ENCODE measurements at regions not wholly inside any gene's neighbourhood (a gene's known extent, or its start where the extent isn't known, plus 50 kb on each side); places are given as distances from the start of the nearest gene placed in this dataset.

DNA sequence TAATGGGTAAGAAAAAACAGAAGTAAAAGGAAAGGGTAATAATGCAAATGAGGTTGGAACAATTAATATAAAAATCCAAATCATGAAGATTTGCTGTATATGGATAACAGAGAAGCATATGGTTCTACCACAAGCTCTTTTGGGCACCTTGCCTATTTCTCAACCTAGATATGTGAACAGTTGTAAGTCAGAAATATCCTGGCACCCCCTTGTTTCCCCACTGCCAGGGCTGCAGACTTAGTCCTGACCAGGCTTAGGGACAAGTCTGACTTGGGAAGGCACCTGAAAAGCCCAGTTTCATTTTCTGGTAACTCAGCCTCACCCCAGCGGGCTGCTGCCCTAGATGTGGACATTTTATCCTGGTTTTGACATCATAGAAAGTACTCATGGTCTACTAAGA, 183.2 kb upstream of the STAC start:
- no peak for DNase-seq

DNA sequence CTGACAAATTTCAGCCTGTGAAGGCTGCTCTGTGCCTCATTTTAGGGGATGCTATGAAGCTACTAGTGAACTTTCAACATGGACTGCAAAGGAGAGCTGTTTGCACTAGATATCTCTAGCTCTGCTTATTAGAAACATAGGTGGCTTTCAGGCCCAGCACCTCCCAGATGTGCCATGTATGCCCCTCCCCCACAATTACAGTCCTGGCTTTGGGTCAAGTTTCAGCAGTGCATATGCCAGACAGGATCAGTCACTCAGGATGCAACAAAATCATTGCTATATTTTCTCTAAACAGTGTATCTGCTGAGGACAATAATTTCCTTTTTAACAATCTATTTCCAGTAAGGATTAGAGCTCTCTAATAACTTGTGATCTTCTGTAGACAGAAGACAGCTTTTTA, 178.8 kb upstream of the STAC start:
- DNase-seq, result no peak

- no peak for DNase-seq
These were observed 173.2 kb upstream of the STAC start for GRCh38 chr3:36206956-36207580.

DNA sequence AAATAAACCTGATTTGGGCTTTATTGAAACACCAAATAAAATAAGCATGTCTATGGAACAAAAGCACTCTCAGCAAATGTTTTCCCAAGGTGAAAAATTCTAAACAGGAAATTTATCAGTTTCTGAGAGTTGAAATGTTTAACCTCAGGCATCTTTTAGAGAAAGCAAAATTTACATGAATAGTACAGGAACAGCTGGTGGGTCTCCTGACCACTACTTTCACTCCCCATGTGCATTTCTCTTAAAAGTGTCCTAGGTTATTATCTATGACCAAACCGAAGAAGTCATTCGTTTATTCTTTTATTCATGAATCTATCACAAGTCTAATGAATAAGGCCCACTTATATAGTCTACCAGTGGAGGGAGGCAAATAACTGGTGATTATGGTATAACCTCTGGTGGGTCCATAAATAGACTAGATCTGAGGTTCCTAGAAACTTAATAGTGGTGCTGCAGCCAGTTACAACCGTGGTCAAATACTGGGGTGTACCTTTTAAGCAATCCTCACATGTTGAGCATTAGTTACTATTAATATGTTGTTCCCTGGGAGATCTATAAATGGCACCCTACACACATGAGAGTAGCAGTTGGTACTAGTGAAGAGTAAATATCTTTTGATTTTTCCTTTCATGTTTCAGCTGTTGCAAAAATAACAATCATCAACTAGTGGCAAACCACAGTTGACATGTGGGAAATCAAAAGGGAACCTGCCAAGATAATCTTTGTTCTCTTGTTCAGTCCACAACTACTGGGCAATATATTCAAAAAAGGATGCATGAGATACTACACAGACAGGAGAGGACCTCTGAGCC, 169.3 kb upstream of the STAC start:
- DNase-seq, result no peak

- DNase-seq, result no peak
These were observed 168.7 kb upstream of the STAC start for GRCh38 chr3:36211652-36211999.

DNA sequence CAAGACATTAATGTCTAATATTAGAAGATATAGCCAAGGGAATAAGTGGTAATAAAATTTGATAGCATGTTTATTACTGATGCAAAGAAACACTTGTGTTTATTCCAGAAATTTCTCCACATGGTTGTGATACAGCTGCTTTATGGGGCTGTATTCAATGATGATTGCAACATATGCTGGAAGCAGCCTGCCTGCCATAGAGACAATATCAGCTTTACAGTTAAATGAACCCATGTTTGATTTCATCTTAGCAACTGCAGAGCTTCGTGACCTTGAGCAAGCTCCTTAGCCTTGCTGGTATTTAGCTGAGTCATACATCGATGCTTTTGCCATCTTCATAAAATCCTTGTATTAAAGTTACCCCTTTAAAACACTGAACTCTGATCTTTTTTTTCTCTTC, 168.1 kb upstream of the STAC start:
- no peak for DNase-seq

- DNase-seq, result no peak
These were observed 165.8 kb upstream of the STAC start for GRCh38 chr3:36214460-36214859.

DNA sequence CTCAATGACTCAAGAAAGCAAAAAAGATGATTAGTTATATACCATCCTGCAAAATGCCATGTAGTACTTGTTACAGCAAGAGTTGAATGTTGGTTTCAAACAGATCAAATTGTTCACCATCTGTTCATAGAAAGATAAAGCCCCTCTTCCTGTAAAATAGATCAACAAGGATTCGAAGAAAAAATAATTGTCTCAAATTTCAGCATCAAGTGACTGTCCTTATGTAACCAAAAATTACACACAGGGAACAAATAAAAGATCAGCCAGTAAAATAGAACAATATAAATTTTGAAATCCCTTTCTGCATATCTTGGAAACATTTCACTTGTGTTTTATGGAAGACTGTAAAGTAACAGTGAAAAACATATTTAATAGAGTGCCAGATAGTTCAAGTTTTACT, 165.1 kb upstream of the STAC start:
- DNase-seq, result no peak

DNA sequence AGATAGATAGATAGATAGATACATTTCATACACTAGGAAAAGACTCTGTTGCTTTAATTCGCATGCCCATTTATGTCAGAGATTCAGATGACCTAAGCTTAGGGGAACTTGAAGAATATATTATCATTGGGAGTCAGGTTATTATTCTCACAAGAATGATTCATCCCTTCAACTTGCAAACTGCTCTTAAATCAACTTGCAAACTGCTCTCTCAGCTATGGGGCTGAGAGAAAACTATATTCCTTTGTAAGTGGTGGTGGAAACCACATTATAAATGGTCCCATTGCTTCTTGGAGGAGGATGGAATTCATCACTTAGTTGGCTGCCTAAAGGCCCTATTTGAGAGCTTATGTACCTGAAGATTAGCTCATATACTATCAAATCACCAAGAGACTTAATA, 160.9 kb upstream of the STAC start:
- DNase-seq, result no peak

DNA sequence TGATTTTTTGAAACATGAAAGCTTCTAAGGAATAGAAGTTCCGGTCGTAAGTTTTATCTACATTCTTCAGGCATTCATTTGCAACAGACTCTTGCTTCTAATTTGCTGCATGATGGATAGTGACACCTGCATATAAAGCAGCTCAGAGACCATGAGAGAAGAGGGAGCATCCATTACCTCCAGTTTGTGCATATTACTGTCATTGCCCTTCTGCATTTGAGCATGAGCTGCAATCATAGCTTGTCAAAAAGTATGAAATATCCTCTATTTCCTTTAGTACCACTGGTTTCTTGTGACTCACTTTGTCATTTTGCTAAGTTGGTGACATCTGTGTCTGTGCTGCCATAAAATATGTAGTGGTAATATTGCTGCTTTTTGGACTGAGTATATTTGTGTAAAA, 160.1 kb upstream of the STAC start:
- DNase-seq, result no peak

GRCh38 chr3:36221975-36222374, 158.3 kb upstream of the STAC start:
- DNase-seq, result no peak

DNA sequence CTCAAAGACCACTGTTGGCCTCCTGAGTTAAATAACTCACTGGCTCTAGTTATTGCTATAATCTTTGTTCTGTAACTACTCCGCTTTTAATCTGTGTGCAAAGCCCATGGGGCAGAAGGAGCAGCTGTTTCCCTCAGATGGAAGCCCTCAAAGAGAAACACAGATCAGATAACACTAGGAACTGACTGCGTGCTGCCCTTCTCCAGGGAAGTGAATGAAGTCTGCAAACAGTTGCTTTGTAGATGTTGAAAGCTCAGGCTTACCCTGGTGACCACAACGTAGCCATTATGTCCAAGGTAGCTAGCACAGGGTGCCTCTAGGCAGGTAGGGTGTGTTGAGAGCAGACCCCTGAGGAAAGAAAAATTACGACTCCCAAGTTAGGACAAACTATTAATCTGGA, 152.3 kb upstream of the STAC start:
- no peak for DNase-seq

DNA sequence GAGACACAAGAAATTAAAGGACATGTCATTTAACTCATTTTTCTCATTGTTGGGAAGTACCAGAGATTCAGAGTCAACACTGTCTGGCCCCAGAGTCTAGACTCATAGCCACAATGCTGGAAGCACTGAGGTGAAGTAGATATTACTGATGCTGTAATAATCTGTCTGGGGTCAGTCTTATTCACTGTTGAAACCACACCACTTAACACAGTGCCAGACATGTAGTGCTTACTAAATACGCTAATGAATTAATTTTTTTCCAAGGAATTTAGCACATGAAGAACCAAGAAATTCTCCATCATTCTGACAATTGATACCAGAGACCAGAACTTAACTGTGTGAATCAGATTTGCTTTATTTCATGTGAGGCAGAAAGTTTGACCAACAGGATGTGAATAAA, 150.8 kb upstream of the STAC start:
- DNase-seq, result no peak

- DNase-seq, result no peak
These were observed 147.4 kb upstream of the STAC start for GRCh38 chr3:36232797-36233489.

DNA sequence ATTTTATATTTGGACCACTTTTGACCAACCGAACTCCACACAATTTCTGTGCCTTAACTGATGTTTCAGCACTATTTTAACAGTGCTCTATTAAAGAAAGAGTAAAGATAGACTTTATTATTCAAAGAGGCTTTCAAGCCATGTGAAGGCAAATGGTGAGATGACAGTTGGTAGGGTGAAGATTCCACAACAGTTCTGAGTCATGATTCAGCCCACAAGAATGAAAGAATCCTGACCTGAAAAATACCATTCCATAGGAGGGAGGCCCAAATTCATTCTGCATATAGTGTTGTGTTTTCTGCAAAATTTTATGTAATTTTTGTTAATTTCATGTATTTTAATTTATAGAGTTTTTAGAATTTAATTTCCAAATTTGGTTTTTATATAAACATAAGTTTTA, 135.6 kb upstream of the STAC start:
- no peak for DNase-seq

DNA sequence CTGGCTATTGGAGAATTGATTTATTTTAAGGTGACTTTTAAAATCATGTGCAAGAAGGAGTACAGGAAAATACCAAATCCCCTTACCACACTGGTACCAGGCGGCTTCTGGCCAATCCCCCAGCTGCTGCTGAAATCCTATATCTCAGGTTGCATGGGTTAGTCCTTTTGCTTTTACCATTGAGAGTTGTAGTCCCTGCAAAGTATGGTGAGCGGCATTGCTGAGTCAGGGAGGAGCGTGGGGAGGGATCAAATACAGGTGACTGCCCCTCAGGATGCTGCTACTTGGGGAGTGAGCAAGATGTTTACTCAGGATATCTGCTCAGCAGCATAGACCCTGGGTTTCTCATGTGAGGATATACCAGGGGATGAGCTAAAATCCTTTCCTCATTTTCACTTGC, 131.9 kb upstream of the STAC start:
- no peak for DNase-seq

GRCh38 chr3:36250191-36250590, 130.1 kb upstream of the STAC start:
- no peak for DNase-seq

GRCh38 chr3:36257158-36257852, 123.0 kb upstream of the STAC start:
- DNase-seq, result no peak

GRCh38 chr3:36258421-36258820, 121.9 kb upstream of the STAC start:
- no peak for DNase-seq

DNA sequence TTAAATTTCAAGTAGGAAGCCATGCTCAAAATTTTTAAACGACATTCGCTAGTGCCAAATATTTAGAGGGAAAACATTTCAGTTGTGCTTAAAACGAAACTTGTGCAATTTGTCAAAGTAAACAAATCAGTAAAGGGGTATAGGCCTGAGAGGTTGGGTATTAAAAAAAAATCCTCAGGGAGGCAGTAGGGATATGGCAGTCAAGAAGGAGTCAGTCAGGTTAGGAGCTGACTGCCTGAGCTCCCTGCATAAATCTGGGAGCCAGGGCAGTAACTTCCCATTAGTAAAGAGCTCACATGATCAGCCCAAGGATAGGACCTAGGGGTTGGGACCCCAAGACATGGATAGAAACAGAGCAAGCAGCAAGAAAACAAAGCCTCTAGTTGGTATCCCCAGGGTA, 120.7 kb upstream of the STAC start:
- DNase-seq, result no peak

DNA sequence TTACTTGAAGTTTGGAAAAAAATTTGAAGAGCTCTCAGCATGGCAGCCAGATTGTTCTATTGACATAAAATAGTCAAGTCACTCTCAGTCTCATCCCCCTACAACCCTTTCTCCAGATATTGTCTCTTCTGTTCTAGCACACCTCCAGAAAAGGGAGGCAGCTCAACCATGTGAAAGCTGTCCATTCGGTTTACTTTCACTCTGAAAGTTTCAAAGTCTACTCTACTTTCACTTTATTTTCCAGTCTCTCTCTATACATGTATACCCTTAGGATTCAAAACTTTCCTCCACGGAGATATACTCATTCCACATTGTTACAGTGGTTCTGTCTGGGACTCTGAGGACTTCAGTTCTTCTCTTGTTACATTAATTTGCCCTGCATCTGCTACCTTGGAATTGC, 111.0 kb upstream of the STAC start:
- DNase-seq, result no peak

DNA sequence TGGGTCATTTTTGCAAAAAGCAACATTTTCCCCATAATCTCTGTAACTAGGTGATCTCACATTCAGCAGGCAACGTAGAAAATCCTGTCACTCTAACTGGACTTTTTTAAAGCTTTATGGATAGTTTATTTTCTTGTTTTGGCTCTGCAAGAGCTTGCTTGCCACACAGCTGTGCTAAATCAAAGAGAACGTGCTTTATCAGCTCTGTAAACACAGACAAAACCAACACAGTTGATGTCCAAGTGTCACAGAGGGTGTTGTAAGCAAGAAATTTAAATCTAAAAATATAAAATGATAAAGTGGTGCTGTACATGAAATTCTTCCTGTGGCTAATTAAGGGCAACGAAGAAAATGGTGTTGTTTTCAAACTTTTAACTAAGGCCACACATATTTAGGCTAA, 97.5 kb upstream of the STAC start:
- no peak for DNase-seq

DNA sequence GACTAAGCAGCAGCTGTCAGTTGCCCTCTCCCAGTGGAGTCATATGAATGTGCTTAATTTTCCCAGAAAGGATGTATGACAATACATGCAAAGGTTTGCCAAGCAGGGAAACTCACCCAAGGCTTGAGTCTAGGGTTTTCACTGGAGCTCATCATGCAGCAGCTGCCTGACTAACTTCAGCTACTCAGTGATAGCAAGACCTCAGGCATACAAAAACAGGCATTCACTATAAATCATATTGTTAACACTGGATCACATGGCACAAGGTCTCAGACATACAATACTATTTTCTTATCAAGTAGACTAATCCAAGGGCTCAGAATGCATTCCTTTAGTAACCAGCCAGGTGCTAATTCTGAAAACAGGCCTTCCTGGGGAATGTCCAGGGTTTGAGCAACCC, 85.0 kb upstream of the STAC start:
- DNase-seq, result no peak

DNA sequence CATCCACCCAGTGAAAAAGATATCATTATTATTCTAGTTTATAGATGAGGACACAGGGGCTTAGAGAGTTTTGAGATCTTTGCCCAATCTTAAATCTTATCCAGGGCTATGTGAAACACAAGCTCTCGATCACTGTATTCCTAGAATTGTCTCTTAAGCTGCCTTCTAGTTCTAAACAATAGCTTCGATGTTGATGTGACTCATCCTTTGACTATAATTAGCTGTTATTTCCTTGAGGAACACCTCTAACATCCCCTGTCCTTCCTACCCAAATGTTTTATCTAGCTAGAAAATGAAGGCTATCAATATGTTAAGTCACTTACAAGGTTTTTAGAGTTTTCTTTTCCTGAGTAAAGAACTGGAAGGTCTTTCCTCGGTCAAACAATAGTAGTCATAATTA, 83.1 kb upstream of the STAC start:
- DNase-seq, result no peak
